CD4-positive, alpha-beta T cell (primary cell): ENCODE measurements at regions not wholly inside any gene's neighbourhood (a gene's known extent, or its start where the extent isn't known, plus 50 kb on each side); places are given as distances from the start of the nearest gene placed in this dataset.
"Not testable (repeated sequence)": the region's sequence is repeated elsewhere in the genome, so short reads cannot be mapped to it uniquely, and the experiment has no call there.

ENCODE experiments used
- ATAC-seq: fragments of 200-7000 bp; cut with Tn5 transposase; one replicate; pipeline ENCODE4 v1.10.0; 2022; ENCODE audit warnings: mild to moderate bottlenecking; ENCODE audit not compliant: poor library complexity
- CTCF ChIA-PET: fragments of 350-600 bp; sonication (Branson Sonifier 250); formaldehyde crosslinking; loops from one replicate; lab custom pipeline; 2021; ENCODE audit warnings: antibody characterized with exemption, inconsistent platforms; lab: Charles Lee
- POLR2A ChIA-PET: fragments of 350-600 bp; sonication (Branson Sonifier 250); formaldehyde crosslinking; loops from one replicate; lab custom pipeline; 2021; ENCODE audit warnings: antibody characterized with exemption, inconsistent platforms; lab: Charles Lee
- DNase-seq, 14 experiments: peaks; one replicate each; pipeline ENCODE4 v3.0.0-alpha.2; 2013 to 2020; ENCODE audit warnings: mixed read lengths in 2 of 14
- H3K27ac ChIP-seq, 2 donors: one replicate each; pipeline versions ENCODE4 v1.5.1 to v1.7.0; 2013; ENCODE audit warnings: low read length in 2 of 2, low read depth in 1 of 2, mild to moderate bottlenecking in 1 of 2
- H3K27me3 ChIP-seq, 2 experiments: 1 replicate in 1 of 2; 2 replicates in 1 of 2; pipeline versions ENCODE4 v1.6.1 to v1.7.0; 2013; ENCODE audit warnings: low read length in 2 of 2, control low read depth in 1 of 2, mild to moderate bottlenecking in 1 of 2, moderate library complexity in 1 of 2; ENCODE audit not compliant: insufficient read depth in 2 of 2, control insufficient read depth in 1 of 2
- H3K36me3 ChIP-seq: one replicate; pipeline ENCODE4 v1.6.1; 2013; ENCODE audit warnings: low read length, control low read depth; ENCODE audit not compliant: insufficient read depth
- H3K4me1 ChIP-seq: one replicate; pipeline ENCODE4 v1.6.1; 2013; ENCODE audit warnings: low read length, control low read depth; ENCODE audit not compliant: insufficient read depth
- H3K4me3 ChIP-seq: one replicate; pipeline ENCODE4 v1.5.1; 2013; ENCODE audit warnings: mild to moderate bottlenecking, low read length, moderate library complexity
- H3K9me3 ChIP-seq, 2 experiments: 1 replicate in 1 of 2; 2 replicates in 1 of 2; pipeline versions ENCODE4 v1.6.1 to v1.7.0; 2013; ENCODE audit warnings: low read length in 2 of 2, mild to moderate bottlenecking in 2 of 2, control low read depth in 1 of 2, moderate library complexity in 1 of 2; ENCODE audit not compliant: control insufficient read depth in 1 of 2, insufficient read depth in 1 of 2
- H3K27ac Mint-ChIP-seq: one replicate; pipeline ENCODE4 v1.8.0; 2020; ENCODE audit warnings: mixed read lengths
- H3K27me3 Mint-ChIP-seq: one replicate; pipeline ENCODE4 v1.8.0; 2021; ENCODE audit warnings: mixed read lengths
- H3K36me3 Mint-ChIP-seq: one replicate; pipeline ENCODE4 v1.8.0; 2021; ENCODE audit warnings: low read depth, mixed read lengths
- H3K4me1 Mint-ChIP-seq: one replicate; pipeline ENCODE4 v1.8.0; 2021; ENCODE audit warnings: low read depth, mixed read lengths
- H3K4me3 Mint-ChIP-seq: one replicate; pipeline ENCODE4 v1.8.0; 2020; ENCODE audit warnings: mild to moderate bottlenecking, mixed read lengths
- H3K9me3 Mint-ChIP-seq: one replicate; pipeline ENCODE4 v1.8.0; 2020; ENCODE audit warnings: mixed read lengths
- intact Hi-C, 2 experiments: fragments of 100-400 bp; cut with DNase I in 1 of 2; cut with micrococcal nuclease in 1 of 2; formaldehyde crosslinking; loops; one replicate each; pipeline versions ENCODE4 v1.15.1 to v1.9.0; 2023 to 2025; cut with DNase I, micrococcal nuclease
- TF ChIP-seq, protein P1 (sequence below): fragments of 200-600 bp; IDR thresholded peaks from one replicate; pipeline ENCODE4 v1.8.0; 2022; ENCODE audit warnings: antibody characterized with exemption, mild to moderate bottlenecking

DNA sequence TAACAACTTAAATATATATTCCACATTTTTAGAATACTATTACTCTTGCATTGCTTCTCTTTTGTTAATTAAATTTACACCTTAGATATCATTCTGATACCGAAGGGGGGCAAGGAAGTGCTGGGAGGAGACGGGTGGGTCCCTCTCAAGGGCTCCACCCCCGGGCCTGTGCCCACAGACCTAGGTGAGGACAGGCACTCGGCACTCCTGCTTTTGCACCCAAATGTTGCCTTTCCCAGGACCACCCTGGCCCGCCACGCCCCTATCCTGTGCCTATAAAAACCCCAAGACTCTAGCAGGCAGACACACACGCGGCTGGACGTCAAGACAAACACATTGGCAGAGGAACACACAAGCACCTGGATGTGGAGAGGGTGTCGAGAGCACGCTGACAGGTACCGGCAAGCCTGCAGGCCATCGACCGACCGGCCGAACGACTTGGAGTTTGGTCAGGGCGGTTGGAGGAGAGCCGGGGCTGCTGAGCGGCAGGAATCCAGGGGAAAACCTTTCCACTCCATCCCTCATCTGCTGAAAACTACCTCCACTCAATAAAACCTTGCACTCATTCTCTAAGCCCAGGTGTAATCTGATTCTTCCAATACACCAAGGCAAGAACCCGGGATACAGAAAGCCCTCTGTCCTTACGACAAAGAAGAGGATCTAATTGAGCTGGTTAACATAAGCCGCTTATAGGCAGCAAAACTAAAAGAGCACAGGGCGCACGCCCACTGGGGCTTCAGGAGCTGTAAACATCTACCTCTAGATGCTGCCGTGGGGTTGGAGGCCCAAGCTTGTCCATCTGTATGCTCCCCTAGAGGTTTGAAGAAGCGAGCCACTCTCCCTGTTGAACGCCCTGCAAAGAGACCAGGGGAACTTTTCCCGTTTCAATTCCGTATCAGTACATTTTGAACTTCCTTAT, 197.4 kb upstream of the PRSS16 start:
- H3K4me1 Mint-ChIP-seq, result no peaks in the 10 kb centered on the region
- H3K9me3 Mint-ChIP-seq, result no peaks in the 10 kb centered on the region
- peaks cover 22% of the 10 kb centered on the region for H3K27me3 Mint-ChIP-seq
- ATAC-seq (no peak), DNase-seq (no peak)
- intact Hi-C loops, result no loop called here
- Histone ChIP-seq H3K4me1 (no peaks in the 10 kb centered on the region), H3K36me3 (no peaks in the 10 kb centered on the region), H3K9me3 (peaks cover 0 to 12% of the 10 kb centered on the region in 2 experiments), H3K27me3 (peaks cover 3 to 4% of the 10 kb centered on the region in 2 experiments), H3K4me3 (no peak overlapping the region), H3K27ac (no peak overlapping the region)
- H3K36me3 Mint-ChIP-seq, result no peaks in the 10 kb centered on the region
- TF ChIP-seq, protein P1, sequence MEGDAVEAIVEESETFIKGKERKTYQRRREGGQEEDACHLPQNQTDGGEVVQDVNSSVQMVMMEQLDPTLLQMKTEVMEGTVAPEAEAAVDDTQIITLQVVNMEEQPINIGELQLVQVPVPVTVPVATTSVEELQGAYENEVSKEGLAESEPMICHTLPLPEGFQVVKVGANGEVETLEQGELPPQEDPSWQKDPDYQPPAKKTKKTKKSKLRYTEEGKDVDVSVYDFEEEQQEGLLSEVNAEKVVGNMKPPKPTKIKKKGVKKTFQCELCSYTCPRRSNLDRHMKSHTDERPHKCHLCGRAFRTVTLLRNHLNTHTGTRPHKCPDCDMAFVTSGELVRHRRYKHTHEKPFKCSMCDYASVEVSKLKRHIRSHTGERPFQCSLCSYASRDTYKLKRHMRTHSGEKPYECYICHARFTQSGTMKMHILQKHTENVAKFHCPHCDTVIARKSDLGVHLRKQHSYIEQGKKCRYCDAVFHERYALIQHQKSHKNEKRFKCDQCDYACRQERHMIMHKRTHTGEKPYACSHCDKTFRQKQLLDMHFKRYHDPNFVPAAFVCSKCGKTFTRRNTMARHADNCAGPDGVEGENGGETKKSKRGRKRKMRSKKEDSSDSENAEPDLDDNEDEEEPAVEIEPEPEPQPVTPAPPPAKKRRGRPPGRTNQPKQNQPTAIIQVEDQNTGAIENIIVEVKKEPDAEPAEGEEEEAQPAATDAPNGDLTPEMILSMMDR, result no peak
- POLR2A ChIA-PET, result no interaction called here
- no peak overlapping the region for H3K27ac Mint-ChIP-seq
- CTCF ChIA-PET, result no interaction called here
- no peak overlapping the region for H3K4me3 Mint-ChIP-seq

DNA sequence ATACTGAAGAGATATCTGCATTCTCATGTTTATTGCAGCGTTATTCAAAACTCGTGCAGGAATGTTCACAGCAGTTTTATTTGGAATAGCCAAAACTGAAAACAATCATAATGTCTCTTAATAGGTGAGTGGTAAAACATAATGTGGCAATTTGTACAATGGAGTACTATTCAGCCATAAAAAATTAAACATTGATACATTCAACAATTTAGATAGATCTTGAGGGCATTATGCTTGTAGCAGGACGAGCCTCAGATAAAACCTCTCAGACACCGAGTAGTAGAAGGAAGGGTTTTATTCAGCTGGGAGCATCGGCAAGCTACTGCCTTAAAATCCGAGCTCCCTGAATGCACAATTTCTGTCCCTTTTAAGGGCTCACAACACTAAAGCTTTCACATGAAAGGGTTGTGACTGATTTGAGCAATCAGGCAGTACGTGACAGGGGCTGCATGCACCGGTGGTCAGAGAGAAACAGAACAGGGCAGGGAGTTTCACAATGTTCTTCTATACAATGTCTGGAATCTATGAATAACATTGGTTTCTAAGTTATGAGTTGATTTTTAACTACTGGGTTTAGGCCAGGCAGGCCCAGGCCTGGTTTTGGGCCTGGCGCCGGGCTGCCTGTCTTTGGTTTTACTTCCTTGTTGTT, 195.3 kb upstream of the PRSS16 start:
- H3K36me3 ChIP-seq, H3K4me1 Mint-ChIP-seq, CTCF ChIA-PET, H3K9me3 Mint-ChIP-seq, H3K4me1 ChIP-seq, H3K27ac Mint-ChIP-seq, DNase-seq, ATAC-seq, H3K4me3 ChIP-seq, H3K27ac ChIP-seq, H3K4me3 Mint-ChIP-seq, POLR2A ChIA-PET, H3K36me3 Mint-ChIP-seq, intact Hi-C loops, H3K9me3 ChIP-seq: not testable (repeated sequence)
- H3K27me3 ChIP-seq, result peaks cover 3 to 17% of the 10 kb centered on the region in 2 experiments
- peaks cover 25% of the 10 kb centered on the region for H3K27me3 Mint-ChIP-seq

DNA sequence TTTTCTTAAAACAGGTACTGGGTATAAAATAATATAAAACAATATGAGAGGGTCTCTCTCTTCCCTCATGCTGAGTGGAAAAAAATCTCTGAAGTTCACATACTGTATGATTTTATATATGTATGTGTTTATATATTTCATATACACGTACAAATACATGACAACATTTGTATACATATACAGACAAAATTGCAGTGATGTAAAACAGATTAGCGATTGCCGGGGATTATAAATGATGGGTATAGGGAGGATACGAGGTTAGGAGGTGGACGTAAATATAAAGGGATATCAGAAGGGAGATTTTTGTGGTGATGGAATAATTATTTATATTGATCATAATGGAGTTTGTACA, 194.8 kb upstream of the PRSS16 start:
- no peaks in the 10 kb centered on the region for H3K36me3 ChIP-seq
- POLR2A ChIA-PET, result no interaction called here
- no peaks in the 10 kb centered on the region for H3K4me1 ChIP-seq
- ATAC-seq, result no peak
- peaks cover 3 to 17% of the 10 kb centered on the region in 2 experiments for H3K27me3 ChIP-seq
- peaks cover 0 to 4% of the 10 kb centered on the region in 2 experiments for H3K9me3 ChIP-seq
- TF ChIP-seq, protein P1, result no peak
- intact Hi-C loops, result no loop called here
- Mint-ChIP-seq H3K9me3 (no peaks in the 10 kb centered on the region), H3K27me3 (peaks cover 25% of the 10 kb centered on the region), H3K27ac (no peak overlapping the region), H3K4me1 (no peaks in the 10 kb centered on the region), H3K36me3 (no peaks in the 10 kb centered on the region), H3K4me3 (no peak overlapping the region)
- DNase-seq, result no peak
- H3K4me3 ChIP-seq, result no peak overlapping the region
- CTCF ChIA-PET, result no interaction called here
- H3K27ac ChIP-seq, result no peak overlapping the region
